Panc1 (cell line): ENCODE measurements at regions not wholly inside any gene's neighbourhood (a gene's known extent, or its start where the extent isn't known, plus 50 kb on each side); places are given as distances from the start of the nearest gene placed in this dataset.

Source experiments
- ATAC-seq: fragments of 200-7000 bp; cut with Tn5 transposase; 2 replicates; pipeline ENCODE4 v1.9.1; 2020; ENCODE audit warnings: mild to moderate bottlenecking, moderate library complexity
- BruUV-seq: library from RNA; stranded (reverse); fragments of 400-500 nt; replicated peaks from 2 replicates; lab custom pipeline; 2021; lab: Mats Ljungman, UMichigan
- CTCF ChIA-PET: fragments of 300-600 bp; sonication (Branson Sonifier 250); formaldehyde crosslinking; loops from one replicate; lab custom pipeline; 2022; ENCODE audit warnings: antibody characterized with exemption; lab: Charles Lee
- POLR2A ChIA-PET: fragments of 300-600 bp; sonication (Branson Sonifier 250); formaldehyde crosslinking; loops from one replicate; lab custom pipeline; 2022; ENCODE audit warnings: antibody characterized with exemption; lab: Charles Lee
- DNase-seq: peaks from one replicate; pipeline ENCODE4 v3.0.0-alpha.2; 2010; ENCODE audit warnings: low read depth, low spot score
- H3K27ac ChIP-seq: 2 replicates; pipeline ENCODE4 v1.5.1; 2011; ENCODE audit warnings: mild to moderate bottlenecking, low read length, inconsistent platforms
- H3K27me3 ChIP-seq: fragments of 200-500 bp; sonication (Bioruptor generic); 2 replicates; pipeline ENCODE4 v1.6.0; 2014; ENCODE audit warnings: low read length, inconsistent platforms; ENCODE audit not compliant: control insufficient read depth, insufficient read depth
- H3K36me3 ChIP-seq: fragments of 200-500 bp; sonication (Bioruptor generic); 2 replicates; pipeline ENCODE4 v1.5.1; 2014; ENCODE audit warnings: inconsistent platforms, mild to moderate bottlenecking, low read length, moderate library complexity; ENCODE audit not compliant: control insufficient read depth, insufficient read depth
- H3K4me1 ChIP-seq: 2 replicates; pipeline ENCODE4 v1.5.1; 2011; ENCODE audit warnings: inconsistent platforms, mild to moderate bottlenecking, low read length, moderate library complexity; ENCODE audit not compliant: control insufficient read depth, insufficient read depth
- H3K4me3 ChIP-seq, 2 experiments: 2 replicates each; pipeline ENCODE4 v1.5.1; 2011 to 2012; ENCODE audit warnings: low read depth in 2 of 2, low read length in 2 of 2, mild to moderate bottlenecking in 2 of 2, inconsistent platforms in 1 of 2, moderate library complexity in 1 of 2
- H3K9me3 ChIP-seq: fragments of 200-500 bp; sonication (Bioruptor generic); 2 replicates; pipeline ENCODE4 v1.5.1; 2014; ENCODE audit warnings: low read depth, mild to moderate bottlenecking, inconsistent platforms, low read length, moderate library complexity; ENCODE audit not compliant: control insufficient read depth, insufficient read depth
- POLR2AphosphoS5 ChIP-seq: IDR thresholded peaks from 2 replicates; pipeline ENCODE4 v1.6.1; 2012; ENCODE audit warnings: mild to moderate bottlenecking, low read depth, low read length, moderate library complexity
- SIN3A ChIP-seq: IDR thresholded peaks from 2 replicates; pipeline ENCODE4 v1.6.1; 2012; ENCODE audit warnings: low read depth, mild to moderate bottlenecking, low read length, moderate library complexity, borderline replicate concordance; ENCODE audit not compliant: insufficient read depth
- TCF7L2 ChIP-seq: IDR thresholded peaks from 2 replicates; pipeline ENCODE4 v1.6.1; 2011; ENCODE audit warnings: mild to moderate bottlenecking, low read depth, low read length, inconsistent platforms
- in situ Hi-C: cut with HindIII; loops from 2 replicates; pipeline ENCODE4 v1.10.0; 2016; ENCODE audit warnings: low sequenced_read_pairs, low pct_unique_long_range_greater_than_20kb
- intact Hi-C: fragments of 100-400 bp; cut with micrococcal nuclease; formaldehyde crosslinking; loops from one replicate; pipeline ENCODE4 v1.10.0; 2022; ENCODE audit not compliant: unreplicated experiment
- TF ChIP-seq, protein P1 (sequence below): fragments of 450-650 bp; IDR thresholded peaks from 2 replicates; pipeline ENCODE4 v1.5.1; 2017; ENCODE audit warnings: mild to moderate bottlenecking
- TF ChIP-seq, protein P2 (sequence below), 2 experiments: IDR thresholded peaks; 2 replicates each; pipeline ENCODE4 v1.6.1; 2011 to 2012; ENCODE audit warnings: low read depth in 2 of 2, control low read depth in 1 of 2, low read length in 1 of 2, mild to moderate bottlenecking in 1 of 2, moderate library complexity in 1 of 2; ENCODE audit not compliant: insufficient read depth in 1 of 2

DNA sequence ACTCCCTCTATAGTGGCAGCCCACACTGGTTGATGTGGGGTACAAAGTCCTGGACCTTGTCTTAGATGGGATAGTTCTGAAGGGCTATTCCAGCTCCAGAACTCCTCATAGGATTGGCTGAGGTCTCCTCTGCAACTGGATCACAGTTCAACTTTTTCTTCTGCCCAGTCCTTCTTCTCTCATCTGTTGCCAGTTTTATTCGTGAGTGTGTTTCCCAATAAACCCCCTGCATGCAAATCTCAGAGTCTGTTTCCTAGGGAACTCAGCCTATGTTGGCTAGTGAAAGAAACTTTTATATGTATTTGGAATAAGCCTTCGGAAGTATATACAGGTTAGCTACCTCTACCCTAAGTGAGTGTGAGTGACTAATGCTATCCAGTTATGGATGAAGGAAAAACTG is 823.4 kb downstream of the SLC4A3 start:
- TF ChIP-seq SIN3A, result no peak
- TF ChIP-seq TCF7L2, result no peak
- TF ChIP-seq, protein P1, sequence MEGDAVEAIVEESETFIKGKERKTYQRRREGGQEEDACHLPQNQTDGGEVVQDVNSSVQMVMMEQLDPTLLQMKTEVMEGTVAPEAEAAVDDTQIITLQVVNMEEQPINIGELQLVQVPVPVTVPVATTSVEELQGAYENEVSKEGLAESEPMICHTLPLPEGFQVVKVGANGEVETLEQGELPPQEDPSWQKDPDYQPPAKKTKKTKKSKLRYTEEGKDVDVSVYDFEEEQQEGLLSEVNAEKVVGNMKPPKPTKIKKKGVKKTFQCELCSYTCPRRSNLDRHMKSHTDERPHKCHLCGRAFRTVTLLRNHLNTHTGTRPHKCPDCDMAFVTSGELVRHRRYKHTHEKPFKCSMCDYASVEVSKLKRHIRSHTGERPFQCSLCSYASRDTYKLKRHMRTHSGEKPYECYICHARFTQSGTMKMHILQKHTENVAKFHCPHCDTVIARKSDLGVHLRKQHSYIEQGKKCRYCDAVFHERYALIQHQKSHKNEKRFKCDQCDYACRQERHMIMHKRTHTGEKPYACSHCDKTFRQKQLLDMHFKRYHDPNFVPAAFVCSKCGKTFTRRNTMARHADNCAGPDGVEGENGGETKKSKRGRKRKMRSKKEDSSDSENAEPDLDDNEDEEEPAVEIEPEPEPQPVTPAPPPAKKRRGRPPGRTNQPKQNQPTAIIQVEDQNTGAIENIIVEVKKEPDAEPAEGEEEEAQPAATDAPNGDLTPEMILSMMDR, result no peak
- TF ChIP-seq POLR2AphosphoS5, result no peak
- TF ChIP-seq, protein P2, sequence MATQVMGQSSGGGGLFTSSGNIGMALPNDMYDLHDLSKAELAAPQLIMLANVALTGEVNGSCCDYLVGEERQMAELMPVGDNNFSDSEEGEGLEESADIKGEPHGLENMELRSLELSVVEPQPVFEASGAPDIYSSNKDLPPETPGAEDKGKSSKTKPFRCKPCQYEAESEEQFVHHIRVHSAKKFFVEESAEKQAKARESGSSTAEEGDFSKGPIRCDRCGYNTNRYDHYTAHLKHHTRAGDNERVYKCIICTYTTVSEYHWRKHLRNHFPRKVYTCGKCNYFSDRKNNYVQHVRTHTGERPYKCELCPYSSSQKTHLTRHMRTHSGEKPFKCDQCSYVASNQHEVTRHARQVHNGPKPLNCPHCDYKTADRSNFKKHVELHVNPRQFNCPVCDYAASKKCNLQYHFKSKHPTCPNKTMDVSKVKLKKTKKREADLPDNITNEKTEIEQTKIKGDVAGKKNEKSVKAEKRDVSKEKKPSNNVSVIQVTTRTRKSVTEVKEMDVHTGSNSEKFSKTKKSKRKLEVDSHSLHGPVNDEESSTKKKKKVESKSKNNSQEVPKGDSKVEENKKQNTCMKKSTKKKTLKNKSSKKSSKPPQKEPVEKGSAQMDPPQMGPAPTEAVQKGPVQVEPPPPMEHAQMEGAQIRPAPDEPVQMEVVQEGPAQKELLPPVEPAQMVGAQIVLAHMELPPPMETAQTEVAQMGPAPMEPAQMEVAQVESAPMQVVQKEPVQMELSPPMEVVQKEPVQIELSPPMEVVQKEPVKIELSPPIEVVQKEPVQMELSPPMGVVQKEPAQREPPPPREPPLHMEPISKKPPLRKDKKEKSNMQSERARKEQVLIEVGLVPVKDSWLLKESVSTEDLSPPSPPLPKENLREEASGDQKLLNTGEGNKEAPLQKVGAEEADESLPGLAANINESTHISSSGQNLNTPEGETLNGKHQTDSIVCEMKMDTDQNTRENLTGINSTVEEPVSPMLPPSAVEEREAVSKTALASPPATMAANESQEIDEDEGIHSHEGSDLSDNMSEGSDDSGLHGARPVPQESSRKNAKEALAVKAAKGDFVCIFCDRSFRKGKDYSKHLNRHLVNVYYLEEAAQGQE (IDR thresholded peaks at IDR 0.05; ENCODE audit: insufficient read depth in 1 of 2, low read depth in 2 of 2, low read length in 1 of 2), result no peak
- intact Hi-C loops (no loop called here), in situ Hi-C loops (no loop called here)
- H3K4me3 ChIP-seq, result no peak overlapping the region
- H3K9me3 ChIP-seq, result no peaks in the 10 kb centered on the region
- H3K36me3 ChIP-seq, result no peaks in the 10 kb centered on the region
- ATAC-seq, result no peak
- no peak for DNase-seq
- no TSS peak for BruUV-seq
- POLR2A ChIA-PET, result no interaction called here
- H3K4me1 ChIP-seq, result no peaks in the 10 kb centered on the region
- CTCF ChIA-PET, result no interaction called here
- no peak overlapping the region for H3K27ac ChIP-seq
- H3K27me3 ChIP-seq, result no peaks in the 10 kb centered on the region

DNA sequence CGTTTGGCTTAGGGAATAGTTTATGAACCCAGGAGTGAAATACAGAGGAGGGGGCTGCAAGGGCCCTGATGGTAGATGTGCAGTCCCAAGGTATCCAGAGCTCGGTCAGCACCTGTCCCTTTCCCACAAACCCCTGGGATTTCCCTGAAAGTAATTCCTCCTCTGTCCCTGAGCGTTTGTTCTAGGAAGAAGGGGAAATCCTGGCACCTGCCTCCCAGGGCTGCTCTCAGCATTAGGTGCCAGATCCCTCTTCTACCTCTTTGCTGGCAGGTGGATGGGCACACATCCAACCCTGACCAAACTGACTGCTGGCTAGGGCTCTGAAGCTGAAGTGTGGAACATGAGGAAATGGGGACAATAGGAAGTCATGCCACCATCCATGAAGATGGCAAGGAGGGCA is 824.0 kb downstream of the SLC4A3 start:
- Histone ChIP-seq H3K36me3 (no peaks in the 10 kb centered on the region), H3K27me3 (no peaks in the 10 kb centered on the region), H3K4me1 (no peaks in the 10 kb centered on the region), H3K27ac (no peak overlapping the region), H3K4me3 (no peak overlapping the region), H3K9me3 (no peaks in the 10 kb centered on the region)
- intact Hi-C loops (no loop called here), in situ Hi-C loops (no loop called here)
- DNase-seq, result no peak
- BruUV-seq, result no TSS peak
- CTCF ChIA-PET, result no interaction called here
- no peak for ATAC-seq
- POLR2A ChIA-PET, result no interaction called here
- no peak for TF ChIP-seq TCF7L2
- TF ChIP-seq, protein P2 (IDR thresholded peaks at IDR 0.05; ENCODE audit: insufficient read depth in 1 of 2, low read depth in 2 of 2, low read length in 1 of 2), result no peak
- TF ChIP-seq POLR2AphosphoS5, result no peak
- TF ChIP-seq SIN3A, result no peak
- TF ChIP-seq, protein P1, result no peak
